Panc1 (cell line): ENCODE measurements at regions not wholly inside any gene's neighbourhood (a gene's known extent, or its start where the extent isn't known, plus 50 kb on each side); places are given as distances from the start of the nearest gene placed in this dataset.

ENCODE experiments used
- ATAC-seq: fragments of 200-7000 bp; cut with Tn5 transposase; 2 replicates; pipeline ENCODE4 v1.9.1; 2020; ENCODE audit warnings: mild to moderate bottlenecking, moderate library complexity
- BruUV-seq: library from RNA; stranded (reverse); fragments of 400-500 nt; replicated peaks from 2 replicates; lab custom pipeline; 2021; lab: Mats Ljungman, UMichigan
- CTCF ChIA-PET: fragments of 300-600 bp; sonication (Branson Sonifier 250); formaldehyde crosslinking; loops from one replicate; lab custom pipeline; 2022; ENCODE audit warnings: antibody characterized with exemption; lab: Charles Lee
- POLR2A ChIA-PET: fragments of 300-600 bp; sonication (Branson Sonifier 250); formaldehyde crosslinking; loops from one replicate; lab custom pipeline; 2022; ENCODE audit warnings: antibody characterized with exemption; lab: Charles Lee
- DNase-seq: peaks from one replicate; pipeline ENCODE4 v3.0.0-alpha.2; 2010; ENCODE audit warnings: low read depth, low spot score
- H3K27ac ChIP-seq: 2 replicates; pipeline ENCODE4 v1.5.1; 2011; ENCODE audit warnings: mild to moderate bottlenecking, low read length, inconsistent platforms
- H3K27me3 ChIP-seq: fragments of 200-500 bp; sonication (Bioruptor generic); 2 replicates; pipeline ENCODE4 v1.6.0; 2014; ENCODE audit warnings: low read length, inconsistent platforms; ENCODE audit not compliant: control insufficient read depth, insufficient read depth
- H3K36me3 ChIP-seq: fragments of 200-500 bp; sonication (Bioruptor generic); 2 replicates; pipeline ENCODE4 v1.5.1; 2014; ENCODE audit warnings: inconsistent platforms, mild to moderate bottlenecking, low read length, moderate library complexity; ENCODE audit not compliant: control insufficient read depth, insufficient read depth
- H3K4me1 ChIP-seq: 2 replicates; pipeline ENCODE4 v1.5.1; 2011; ENCODE audit warnings: inconsistent platforms, mild to moderate bottlenecking, low read length, moderate library complexity; ENCODE audit not compliant: control insufficient read depth, insufficient read depth
- H3K4me3 ChIP-seq, 2 experiments: 2 replicates each; pipeline ENCODE4 v1.5.1; 2011 to 2012; ENCODE audit warnings: low read depth in 2 of 2, low read length in 2 of 2, mild to moderate bottlenecking in 2 of 2, inconsistent platforms in 1 of 2, moderate library complexity in 1 of 2
- H3K9me3 ChIP-seq: fragments of 200-500 bp; sonication (Bioruptor generic); 2 replicates; pipeline ENCODE4 v1.5.1; 2014; ENCODE audit warnings: low read depth, mild to moderate bottlenecking, inconsistent platforms, low read length, moderate library complexity; ENCODE audit not compliant: control insufficient read depth, insufficient read depth
- CTCF ChIP-seq: fragments of 450-650 bp; IDR thresholded peaks from 2 replicates; pipeline ENCODE4 v1.5.1; 2017; ENCODE audit warnings: mild to moderate bottlenecking
- POLR2AphosphoS5 ChIP-seq: IDR thresholded peaks from 2 replicates; pipeline ENCODE4 v1.6.1; 2012; ENCODE audit warnings: mild to moderate bottlenecking, low read depth, low read length, moderate library complexity
- SIN3A ChIP-seq: IDR thresholded peaks from 2 replicates; pipeline ENCODE4 v1.6.1; 2012; ENCODE audit warnings: low read depth, mild to moderate bottlenecking, low read length, moderate library complexity, borderline replicate concordance; ENCODE audit not compliant: insufficient read depth
- TCF7L2 ChIP-seq: IDR thresholded peaks from 2 replicates; pipeline ENCODE4 v1.6.1; 2011; ENCODE audit warnings: mild to moderate bottlenecking, low read depth, low read length, inconsistent platforms
- in situ Hi-C: cut with HindIII; loops from 2 replicates; pipeline ENCODE4 v1.10.0; 2016; ENCODE audit warnings: low sequenced_read_pairs, low pct_unique_long_range_greater_than_20kb
- intact Hi-C: fragments of 100-400 bp; cut with micrococcal nuclease; formaldehyde crosslinking; loops from one replicate; pipeline ENCODE4 v1.10.0; 2022; ENCODE audit not compliant: unreplicated experiment
- TF ChIP-seq, protein P1 (sequence below), 2 experiments: IDR thresholded peaks; 2 replicates each; pipeline ENCODE4 v1.6.1; 2011 to 2012; ENCODE audit warnings: low read depth in 2 of 2, control low read depth in 1 of 2, low read length in 1 of 2, mild to moderate bottlenecking in 1 of 2, moderate library complexity in 1 of 2; ENCODE audit not compliant: insufficient read depth in 1 of 2

DNA sequence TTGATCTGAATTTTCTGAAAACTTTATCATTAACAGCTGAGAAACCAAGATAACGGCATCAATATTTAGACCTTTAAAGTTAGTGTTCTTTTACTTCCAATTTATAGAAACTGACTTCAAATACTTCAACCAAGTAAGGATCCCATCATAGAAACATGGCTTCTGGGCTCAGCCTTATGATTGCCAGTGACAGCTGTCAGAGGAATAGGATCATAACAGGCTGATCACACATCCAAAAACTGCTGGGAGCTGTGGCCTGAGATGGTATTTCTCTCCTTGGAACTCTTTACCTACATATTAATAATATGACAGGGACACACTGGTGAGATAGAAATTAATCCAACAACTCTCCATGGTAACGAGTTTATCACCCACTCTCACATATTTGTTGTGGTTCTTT, 448.3 kb upstream of the NMUR2 start:
- Histone ChIP-seq H3K36me3 (no peaks in the 10 kb centered on the region), H3K4me3 (no peak overlapping the region), H3K4me1 (no peaks in the 10 kb centered on the region), H3K27ac (no peak overlapping the region), H3K27me3 (no peaks in the 10 kb centered on the region), H3K9me3 (no peaks in the 10 kb centered on the region)
- POLR2A ChIA-PET = no interaction called here
- BruUV-seq = no TSS peak
- ATAC-seq (no peak), DNase-seq (no peak)
- TF ChIP-seq SIN3A (no peak), TCF7L2 (no peak), CTCF (no peak), POLR2AphosphoS5 (no peak)
- TF ChIP-seq, protein P1, sequence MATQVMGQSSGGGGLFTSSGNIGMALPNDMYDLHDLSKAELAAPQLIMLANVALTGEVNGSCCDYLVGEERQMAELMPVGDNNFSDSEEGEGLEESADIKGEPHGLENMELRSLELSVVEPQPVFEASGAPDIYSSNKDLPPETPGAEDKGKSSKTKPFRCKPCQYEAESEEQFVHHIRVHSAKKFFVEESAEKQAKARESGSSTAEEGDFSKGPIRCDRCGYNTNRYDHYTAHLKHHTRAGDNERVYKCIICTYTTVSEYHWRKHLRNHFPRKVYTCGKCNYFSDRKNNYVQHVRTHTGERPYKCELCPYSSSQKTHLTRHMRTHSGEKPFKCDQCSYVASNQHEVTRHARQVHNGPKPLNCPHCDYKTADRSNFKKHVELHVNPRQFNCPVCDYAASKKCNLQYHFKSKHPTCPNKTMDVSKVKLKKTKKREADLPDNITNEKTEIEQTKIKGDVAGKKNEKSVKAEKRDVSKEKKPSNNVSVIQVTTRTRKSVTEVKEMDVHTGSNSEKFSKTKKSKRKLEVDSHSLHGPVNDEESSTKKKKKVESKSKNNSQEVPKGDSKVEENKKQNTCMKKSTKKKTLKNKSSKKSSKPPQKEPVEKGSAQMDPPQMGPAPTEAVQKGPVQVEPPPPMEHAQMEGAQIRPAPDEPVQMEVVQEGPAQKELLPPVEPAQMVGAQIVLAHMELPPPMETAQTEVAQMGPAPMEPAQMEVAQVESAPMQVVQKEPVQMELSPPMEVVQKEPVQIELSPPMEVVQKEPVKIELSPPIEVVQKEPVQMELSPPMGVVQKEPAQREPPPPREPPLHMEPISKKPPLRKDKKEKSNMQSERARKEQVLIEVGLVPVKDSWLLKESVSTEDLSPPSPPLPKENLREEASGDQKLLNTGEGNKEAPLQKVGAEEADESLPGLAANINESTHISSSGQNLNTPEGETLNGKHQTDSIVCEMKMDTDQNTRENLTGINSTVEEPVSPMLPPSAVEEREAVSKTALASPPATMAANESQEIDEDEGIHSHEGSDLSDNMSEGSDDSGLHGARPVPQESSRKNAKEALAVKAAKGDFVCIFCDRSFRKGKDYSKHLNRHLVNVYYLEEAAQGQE (IDR thresholded peaks at IDR 0.05; ENCODE audit: insufficient read depth in 1 of 2, low read depth in 2 of 2, low read length in 1 of 2) = no peak
- in situ Hi-C loops (no loop called here), intact Hi-C loops (no loop called here)
- CTCF ChIA-PET = no interaction called here

GRCh38 chr5:152855441-152855840, 450.4 kb upstream of the NMUR2 start:
- Histone ChIP-seq H3K36me3 (no peaks in the 10 kb centered on the region), H3K27ac (no peak overlapping the region), H3K9me3 (no peaks in the 10 kb centered on the region), H3K27me3 (no peaks in the 10 kb centered on the region), H3K4me1 (no peaks in the 10 kb centered on the region), H3K4me3 (no peak overlapping the region)
- DNase-seq = no peak
- ChIA-PET CTCF (no interaction called here), POLR2A (no interaction called here)
- ATAC-seq = no peak
- intact Hi-C loops = no loop called here
- in situ Hi-C loops = no loop called here
- no TSS peak for BruUV-seq
- TF ChIP-seq CTCF = no peak
- TF ChIP-seq, protein P1 (IDR thresholded peaks at IDR 0.05; ENCODE audit: insufficient read depth in 1 of 2, low read depth in 2 of 2, low read length in 1 of 2) = no peak
- TF ChIP-seq TCF7L2 = no peak
- TF ChIP-seq POLR2AphosphoS5 = no peak
- no peak for TF ChIP-seq SIN3A
